ENCODE measurements at regions not wholly inside any gene's neighbourhood (a gene's known extent, or its start where the extent isn't known, plus 50 kb on each side); places are given as distances from the start of the nearest gene placed in this dataset.

GRCh38 chr11:127607487-127608085 is 607.0 kb upstream of the KIRREL3 start:
- H3K36me3 ChIP-seq: no peaks in the 10 kb centered on the region
- no peak overlapping the region for H3K9ac ChIP-seq
- no peaks in the 10 kb centered on the region for H3K4me1 ChIP-seq
- H3K9me3 ChIP-seq (replicated peaks in 1 of 11): no peaks in the 10 kb centered on the region
- H3K4me3 ChIP-seq: no peak overlapping the region
- no peak for TF ChIP-seq Cebpa-rat (IDR thresholded peaks at IDR 0.05)
- no peaks in the 10 kb centered on the region for H4K20me1 ChIP-seq
- no peak overlapping the region for H3K27ac ChIP-seq
- H3K27me3 ChIP-seq: no peaks in the 10 kb centered on the region
- no peak overlapping the region for H3K4me2 ChIP-seq

GRCh38 chr11:127601578-127601977 is 601.0 kb upstream of the KIRREL3 start:
- Histone ChIP-seq H3K4me1 (no peaks in the 10 kb centered on the region), H3K4me2 (no peak overlapping the region), H4K20me1 (no peaks in the 10 kb centered on the region), H3K9me3 (replicated peaks in 1 of 11) (no peaks in the 10 kb centered on the region), H3K27ac (no peak overlapping the region), H3K9ac (no peak overlapping the region), H3K36me3 (no peaks in the 10 kb centered on the region), H3K27me3 (no peaks in the 10 kb centered on the region), H3K4me3 (no peak overlapping the region)
- no peak for TF ChIP-seq Cebpa-rat (IDR thresholded peaks at IDR 0.05)

- no peak for TF ChIP-seq Cebpa-rat (IDR thresholded peaks at IDR 0.05)
- H3K4me3 ChIP-seq: no peak overlapping the region
- H3K27me3 ChIP-seq: no peaks in the 10 kb centered on the region
- H3K27ac ChIP-seq: no peak overlapping the region
- H3K9me3 ChIP-seq (replicated peaks in 1 of 11): no peaks in the 10 kb centered on the region
- no peak overlapping the region for H3K9ac ChIP-seq
- no peak overlapping the region for H3K4me2 ChIP-seq
- no peaks in the 10 kb centered on the region for H3K4me1 ChIP-seq
- no peaks in the 10 kb centered on the region for H4K20me1 ChIP-seq
- H3K36me3 ChIP-seq: no peaks in the 10 kb centered on the region
These were observed 600.1 kb upstream of the KIRREL3 start for GRCh38 chr11:127600674-127601073.

- no peak overlapping the region for H3K9ac ChIP-seq
- no peaks in the 10 kb centered on the region for H3K27me3 ChIP-seq
- no peaks in the 10 kb centered on the region for H3K4me1 ChIP-seq
- no peaks in the 10 kb centered on the region for H3K9me3 ChIP-seq (replicated peaks in 1 of 11)
- no peak for TF ChIP-seq Cebpa-rat (IDR thresholded peaks at IDR 0.05)
- no peak overlapping the region for H3K4me3 ChIP-seq
- H4K20me1 ChIP-seq: no peaks in the 10 kb centered on the region
- no peak overlapping the region for H3K27ac ChIP-seq
- H3K36me3 ChIP-seq: no peaks in the 10 kb centered on the region
- no peak overlapping the region for H3K4me2 ChIP-seq
These were observed 597.9 kb upstream of the KIRREL3 start for GRCh38 chr11:127598476-127598875.

- Histone ChIP-seq H3K27ac (no peak overlapping the region), H3K4me2 (no peak overlapping the region), H3K36me3 (no peaks in the 10 kb centered on the region), H3K9ac (no peak overlapping the region), H3K27me3 (no peaks in the 10 kb centered on the region), H4K20me1 (no peaks in the 10 kb centered on the region), H3K9me3 (replicated peaks in 1 of 11) (no peaks in the 10 kb centered on the region; a peak in 1 of 22 replicates), H3K4me3 (no peak overlapping the region), H3K4me1 (no peaks in the 10 kb centered on the region)
- TF ChIP-seq Cebpa-rat (IDR thresholded peaks at IDR 0.05): no peak
These were observed 595.9 kb upstream of the KIRREL3 start for GRCh38 chr11:127596433-127596832.

- no peaks in the 10 kb centered on the region for H3K27me3 ChIP-seq
- no peaks in the 10 kb centered on the region for H4K20me1 ChIP-seq
- no peaks in the 10 kb centered on the region for H3K36me3 ChIP-seq
- no peaks in the 10 kb centered on the region; a peak in 1 of 22 replicates for H3K9me3 ChIP-seq (replicated peaks in 1 of 11)
- no peak overlapping the region for H3K27ac ChIP-seq
- no peak overlapping the region for H3K4me2 ChIP-seq
- no peak overlapping the region for H3K4me3 ChIP-seq
- TF ChIP-seq Cebpa-rat (IDR thresholded peaks at IDR 0.05): no peak
- no peaks in the 10 kb centered on the region for H3K4me1 ChIP-seq
- H3K9ac ChIP-seq: no peak overlapping the region
These were observed 591.8 kb upstream of the KIRREL3 start for GRCh38 chr11:127592371-127592770.

- H3K9ac ChIP-seq: no peak overlapping the region
- no peaks in the 10 kb centered on the region; a peak in 1 of 22 replicates for H3K9me3 ChIP-seq (replicated peaks in 1 of 11)
- no peak overlapping the region for H3K4me3 ChIP-seq
These were observed 589.7 kb upstream of the KIRREL3 start for GRCh38 chr11:127590314-127590713.

GRCh38 chr11:127588431-127588830 is 587.9 kb upstream of the KIRREL3 start:
- no peaks in the 10 kb centered on the region for H3K4me1 ChIP-seq
- no peaks in the 10 kb centered on the region for H3K36me3 ChIP-seq
- no peak overlapping the region for H3K9ac ChIP-seq
- no peaks in the 10 kb centered on the region for H4K20me1 ChIP-seq
- H3K9me3 ChIP-seq (replicated peaks in 1 of 11): no peaks in the 10 kb centered on the region; a peak in 1 of 22 replicates
- H3K27me3 ChIP-seq: no peaks in the 10 kb centered on the region
- TF ChIP-seq Cebpa-rat (IDR thresholded peaks at IDR 0.05): no peak
- H3K27ac ChIP-seq: no peak overlapping the region
- H3K4me3 ChIP-seq: no peak overlapping the region
- H3K4me2 ChIP-seq: no peak overlapping the region

More at GRCh38 chr11:127590314-127590713, 589.7 kb upstream of the KIRREL3 start:
- H3K27ac ChIP-seq: no peak overlapping the region
- no peak for TF ChIP-seq Cebpa-rat (IDR thresholded peaks at IDR 0.05)
- no peaks in the 10 kb centered on the region for H3K36me3 ChIP-seq
- no peak overlapping the region for H3K4me2 ChIP-seq
- H3K27me3 ChIP-seq: no peaks in the 10 kb centered on the region
- H4K20me1 ChIP-seq: no peaks in the 10 kb centered on the region
- no peaks in the 10 kb centered on the region for H3K4me1 ChIP-seq

GRCh38 chr11:127587511-127587910 is 586.9 kb upstream of the KIRREL3 start:
- H3K4me2 ChIP-seq: no peak overlapping the region
- no peak overlapping the region for H3K27ac ChIP-seq
- no peaks in the 10 kb centered on the region for H3K27me3 ChIP-seq
- no peak overlapping the region for H3K4me3 ChIP-seq
- no peak for TF ChIP-seq Cebpa-rat (IDR thresholded peaks at IDR 0.05)
- H3K9ac ChIP-seq: no peak overlapping the region
- no peaks in the 10 kb centered on the region for H3K36me3 ChIP-seq
- H4K20me1 ChIP-seq: no peaks in the 10 kb centered on the region
- no peaks in the 10 kb centered on the region for H3K4me1 ChIP-seq
- no peaks in the 10 kb centered on the region; a peak in 1 of 22 replicates for H3K9me3 ChIP-seq (replicated peaks in 1 of 11)

GRCh38 chr11:127576210-127576609 is 575.6 kb upstream of the KIRREL3 start:
- Histone ChIP-seq H3K4me1 (no peaks in the 10 kb centered on the region), H3K36me3 (no peaks in the 10 kb centered on the region), H4K20me1 (no peaks in the 10 kb centered on the region), H3K4me3 (no peak overlapping the region), H3K9ac (no peak overlapping the region), H3K4me2 (no peak overlapping the region), H3K27ac (no peak overlapping the region), H3K27me3 (no peaks in the 10 kb centered on the region), H3K9me3 (replicated peaks in 1 of 11) (no peaks in the 10 kb centered on the region)
- no peak for TF ChIP-seq Cebpa-rat (IDR thresholded peaks at IDR 0.05)
